ENCODE measurements at regions not wholly inside any gene's neighbourhood (a gene's known extent, or its start where the extent isn't known, plus 50 kb on each side); places are given as distances from the start of the nearest gene placed in this dataset.

DNA sequence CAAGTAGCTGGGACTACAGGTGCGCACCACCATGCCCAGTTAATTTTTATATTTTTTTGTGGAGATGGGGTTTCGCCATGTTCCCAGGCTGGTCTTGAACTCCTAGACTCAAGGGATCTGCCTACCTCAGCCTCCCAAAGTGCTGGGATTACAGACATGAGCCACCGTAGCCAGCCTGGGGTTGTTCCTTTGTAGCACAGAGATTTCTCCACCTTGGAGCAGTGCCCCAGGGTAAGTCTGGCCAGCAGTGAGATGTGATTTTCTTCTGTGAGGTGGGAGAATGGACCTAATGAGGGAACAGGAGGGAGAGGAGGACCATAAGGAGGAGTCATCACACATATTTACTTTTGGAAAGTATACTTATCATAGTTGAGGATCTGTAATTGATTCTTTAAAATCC is 61.1 kb upstream of the GADD45A start:
- H3K4me2 ChIP-seq (ENCODE audit: insufficient read depth, low read length, poor library complexity, severe bottlenecking) = no peak overlapping the region
- no peaks in the 10 kb centered on the region for H3K79me1 ChIP-seq (ENCODE audit: low read depth, low read length)
- H3K23ac ChIP-seq (ENCODE audit: low read depth, low read length, poor library complexity) = no peak overlapping the region
- no peaks in the 10 kb centered on the region for H3K9me3 ChIP-seq (replicated peaks in 1 of 2; ENCODE audit: control insufficient read depth in 2 of 2, insufficient read depth in 1 of 2, low read depth in 1 of 2, low read length in 2 of 2)
- H3K27me3 ChIP-seq (ENCODE audit: control insufficient read depth in 3 of 3, insufficient read depth in 3 of 3, low read depth in 1 of 3, low read length in 3 of 3) = peaks cover 0 to 9% (median 0%) of the 10 kb centered on the region in 3 experiments
- H2BK5ac ChIP-seq (ENCODE audit: low read length) = no peak overlapping the region
- H2BK12ac ChIP-seq (ENCODE audit: low read length) = no peak overlapping the region
- whole genome bisulfite sequencing, 2 donors (ENCODE audit: extremely low coverage in 2 of 2, insufficient read length in 2 of 2, insufficient replicate concordance in 1 of 2) = no CpG with 5 or more reads among the region's 3 CpGs
- no peak overlapping the region for H3K18ac ChIP-seq (ENCODE audit: low read length)
- no peaks in the 10 kb centered on the region for H3K4me1 ChIP-seq (ENCODE audit: control insufficient read depth in 2 of 2, insufficient read depth in 1 of 2, low read depth in 1 of 2, low read length in 2 of 2)
- H3K36me3 ChIP-seq (replicated peaks in 1 of 2; ENCODE audit: control insufficient read depth in 2 of 2, insufficient read depth in 2 of 2, low read length in 2 of 2) = no peaks in the 10 kb centered on the region
- H3K4me3 ChIP-seq (ENCODE audit: low read length in 2 of 2) = no peak overlapping the region
- no peak overlapping the region for H2AFZ ChIP-seq (ENCODE audit: low read length)
- no peak overlapping the region for H2AK5ac ChIP-seq (ENCODE audit: low read depth, low read length)
- H3K27ac ChIP-seq (replicated peaks; ENCODE audit: low read length) = no peak overlapping the region
- peak overlapping the region; percentile 25 for H2BK15ac ChIP-seq (ENCODE audit: low read length)
- no peak for DNase-seq (ENCODE audit: low spot score)
- no peak overlapping the region for H4K91ac ChIP-seq (ENCODE audit: low read depth, low read length, poor library complexity)
- H3K4ac ChIP-seq (ENCODE audit: low read length) = no peak overlapping the region
- H3K9ac ChIP-seq (ENCODE audit: low read depth, low read length, poor library complexity) = no peak overlapping the region
- H2BK120ac ChIP-seq (ENCODE audit: low read depth, low read length) = no peak overlapping the region
- no peak overlapping the region for H4K8ac ChIP-seq (ENCODE audit: low read depth, low read length)
- no peak overlapping the region for H3K14ac ChIP-seq (ENCODE audit: low read length)

DNA sequence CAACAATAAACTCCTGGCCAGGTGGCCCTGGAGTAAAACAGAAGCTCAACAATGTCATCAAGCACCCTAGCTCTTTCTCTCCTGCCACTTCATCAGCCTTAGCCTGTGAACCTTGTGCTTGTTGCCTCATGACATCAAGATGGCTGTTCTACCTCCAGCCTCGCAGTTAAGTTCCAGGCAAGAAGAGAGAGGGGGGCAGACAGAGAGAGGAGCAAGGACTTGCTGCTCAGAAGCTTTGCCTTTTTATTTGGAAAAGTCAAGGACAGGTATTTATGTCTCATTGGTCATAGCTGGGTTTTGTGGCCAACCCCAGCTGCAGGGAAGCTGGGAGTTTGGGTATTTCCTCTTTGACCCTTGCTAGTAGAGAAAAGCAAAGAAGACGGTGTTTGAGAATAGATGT is 60.3 kb upstream of the GADD45A start:
- H3K36me3 ChIP-seq (replicated peaks in 1 of 2; ENCODE audit: control insufficient read depth in 2 of 2, insufficient read depth in 2 of 2, low read length in 2 of 2) = no peaks in the 10 kb centered on the region
- H3K4ac ChIP-seq (ENCODE audit: low read length) = no peak overlapping the region
- no peak overlapping the region for H4K91ac ChIP-seq (ENCODE audit: low read depth, low read length, poor library complexity)
- H3K27ac ChIP-seq (replicated peaks; ENCODE audit: low read length) = no peak overlapping the region
- H3K9ac ChIP-seq (ENCODE audit: low read depth, low read length, poor library complexity) = no peak overlapping the region
- no peaks in the 10 kb centered on the region for H3K9me3 ChIP-seq (replicated peaks in 1 of 2; ENCODE audit: control insufficient read depth in 2 of 2, insufficient read depth in 1 of 2, low read depth in 1 of 2, low read length in 2 of 2)
- H3K79me1 ChIP-seq (ENCODE audit: low read depth, low read length) = no peaks in the 10 kb centered on the region
- no peak overlapping the region for H2BK5ac ChIP-seq (ENCODE audit: low read length)
- H3K4me2 ChIP-seq (ENCODE audit: insufficient read depth, low read length, poor library complexity, severe bottlenecking) = no peak overlapping the region
- peaks cover 0 to 9% (median 0%) of the 10 kb centered on the region in 3 experiments for H3K27me3 ChIP-seq (ENCODE audit: control insufficient read depth in 3 of 3, insufficient read depth in 3 of 3, low read depth in 1 of 3, low read length in 3 of 3)
- no peak overlapping the region for H2BK120ac ChIP-seq (ENCODE audit: low read depth, low read length)
- no peaks in the 10 kb centered on the region for H3K4me1 ChIP-seq (ENCODE audit: control insufficient read depth in 2 of 2, insufficient read depth in 1 of 2, low read depth in 1 of 2, low read length in 2 of 2)
- H2BK15ac ChIP-seq (ENCODE audit: low read length) = no peak overlapping the region
- H4K8ac ChIP-seq (ENCODE audit: low read depth, low read length) = no peak overlapping the region
- no peak overlapping the region for H2AK5ac ChIP-seq (ENCODE audit: low read depth, low read length)
- no CpG with 5 or more reads among the region's 2 CpGs for WGBS, 2 donors (ENCODE audit: extremely low coverage in 2 of 2, insufficient read length in 2 of 2, insufficient replicate concordance in 1 of 2)
- no peak overlapping the region for H2AFZ ChIP-seq (ENCODE audit: low read length)
- H3K4me3 ChIP-seq (ENCODE audit: low read length in 2 of 2) = no peak overlapping the region
- no peak for DNase-seq (ENCODE audit: low spot score)
- no peak overlapping the region for H3K18ac ChIP-seq (ENCODE audit: low read length)
- H3K14ac ChIP-seq (ENCODE audit: low read length) = no peak overlapping the region
- no peak overlapping the region for H3K23ac ChIP-seq (ENCODE audit: low read depth, low read length, poor library complexity)
- no peak overlapping the region for H2BK12ac ChIP-seq (ENCODE audit: low read length)

GRCh38 chr1:67626090-67626860 is 58.7 kb upstream of the GADD45A start:
- no peak overlapping the region for H3K14ac ChIP-seq (ENCODE audit: low read length)
- DNase-seq (ENCODE audit: low spot score) = no peak
- H3K27ac ChIP-seq (replicated peaks; ENCODE audit: low read length) = no peak overlapping the region
- H4K8ac ChIP-seq (ENCODE audit: low read depth, low read length) = no peak overlapping the region
- no peak overlapping the region for H3K4ac ChIP-seq (ENCODE audit: low read length)
- H3K23ac ChIP-seq (ENCODE audit: low read depth, low read length, poor library complexity) = no peak overlapping the region
- H3K18ac ChIP-seq (ENCODE audit: low read length) = no peak overlapping the region
- H3K36me3 ChIP-seq (replicated peaks in 1 of 2; ENCODE audit: control insufficient read depth in 2 of 2, insufficient read depth in 2 of 2, low read length in 2 of 2) = no peaks in the 10 kb centered on the region
- H2AK5ac ChIP-seq (ENCODE audit: low read depth, low read length) = no peak overlapping the region
- H3K79me1 ChIP-seq (ENCODE audit: low read depth, low read length) = no peaks in the 10 kb centered on the region
- H3K9ac ChIP-seq (ENCODE audit: low read depth, low read length, poor library complexity) = no peak overlapping the region
- H2BK120ac ChIP-seq (ENCODE audit: low read depth, low read length) = no peak overlapping the region
- no peak overlapping the region for H2BK15ac ChIP-seq (ENCODE audit: low read length)
- peaks cover 0 to 5% (median 0%) of the 10 kb centered on the region in 3 experiments for H3K27me3 ChIP-seq (ENCODE audit: control insufficient read depth in 3 of 3, insufficient read depth in 3 of 3, low read depth in 1 of 3, low read length in 3 of 3)
- H2BK12ac ChIP-seq (ENCODE audit: low read length) = no peak overlapping the region
- H2AFZ ChIP-seq (ENCODE audit: low read length) = no peak overlapping the region
- H3K4me3 ChIP-seq (ENCODE audit: low read length in 2 of 2) = no peak overlapping the region
- no CpG with 5 or more reads among the region's 4 CpGs for WGBS, 2 donors (ENCODE audit: extremely low coverage in 2 of 2, insufficient read length in 2 of 2, insufficient replicate concordance in 1 of 2)
- H3K4me1 ChIP-seq (ENCODE audit: control insufficient read depth in 2 of 2, insufficient read depth in 1 of 2, low read depth in 1 of 2, low read length in 2 of 2) = no peaks in the 10 kb centered on the region
- no peak overlapping the region for H3K4me2 ChIP-seq (ENCODE audit: insufficient read depth, low read length, poor library complexity, severe bottlenecking)
- H4K91ac ChIP-seq (ENCODE audit: low read depth, low read length, poor library complexity) = no peak overlapping the region
- H2BK5ac ChIP-seq (ENCODE audit: low read length) = no peak overlapping the region
- no peaks in the 10 kb centered on the region for H3K9me3 ChIP-seq (replicated peaks in 1 of 2; ENCODE audit: control insufficient read depth in 2 of 2, insufficient read depth in 1 of 2, low read depth in 1 of 2, low read length in 2 of 2)

GRCh38 chr1:67626861-67627235 is 58.2 kb upstream of the GADD45A start:
- Histone ChIP-seq H4K91ac (ENCODE audit: low read depth, low read length, poor library complexity) (no peak overlapping the region), H2BK12ac (ENCODE audit: low read length) (no peak overlapping the region), H3K9ac (ENCODE audit: low read depth, low read length, poor library complexity) (no peak overlapping the region), H3K36me3 (replicated peaks in 1 of 2; ENCODE audit: control insufficient read depth in 2 of 2, insufficient read depth in 2 of 2, low read length in 2 of 2) (no peaks in the 10 kb centered on the region), H3K14ac (ENCODE audit: low read length) (no peak overlapping the region), H3K27ac (replicated peaks; ENCODE audit: low read length) (no peak overlapping the region), H2BK120ac (ENCODE audit: low read depth, low read length) (no peak overlapping the region), H2AK5ac (ENCODE audit: low read depth, low read length) (no peak overlapping the region), H3K23ac (ENCODE audit: low read depth, low read length, poor library complexity) (no peak overlapping the region), H3K9me3 (replicated peaks in 1 of 2; ENCODE audit: control insufficient read depth in 2 of 2, insufficient read depth in 1 of 2, low read depth in 1 of 2, low read length in 2 of 2) (no peaks in the 10 kb centered on the region), H4K8ac (ENCODE audit: low read depth, low read length) (no peak overlapping the region), H3K27me3 (ENCODE audit: control insufficient read depth in 3 of 3, insufficient read depth in 3 of 3, low read depth in 1 of 3, low read length in 3 of 3) (peaks cover 0 to 5% (median 0%) of the 10 kb centered on the region in 3 experiments), H2BK5ac (ENCODE audit: low read length) (no peak overlapping the region), H3K4ac (ENCODE audit: low read length) (no peak overlapping the region), H3K4me1 (ENCODE audit: control insufficient read depth in 2 of 2, insufficient read depth in 1 of 2, low read depth in 1 of 2, low read length in 2 of 2) (no peaks in the 10 kb centered on the region), H2AFZ (ENCODE audit: low read length) (no peak overlapping the region), H3K4me2 (ENCODE audit: insufficient read depth, low read length, poor library complexity, severe bottlenecking) (no peak overlapping the region), H3K79me1 (ENCODE audit: low read depth, low read length) (no peaks in the 10 kb centered on the region), H2BK15ac (ENCODE audit: low read length) (no peak overlapping the region), H3K4me3 (ENCODE audit: low read length in 2 of 2) (no peak overlapping the region), H3K18ac (ENCODE audit: low read length) (no peak overlapping the region)
- WGBS, 2 donors (ENCODE audit: extremely low coverage in 2 of 2, insufficient read length in 2 of 2, insufficient replicate concordance in 1 of 2) = no CpG with 5 or more reads among the region's 1 CpG
- DNase-seq (ENCODE audit: low spot score) = no peak

All from neuronal stem cell (in vitro differentiated cells).